HG02885 (cell line): ENCODE measurements at regions not wholly inside any gene's neighbourhood (a gene's known extent, or its start where the extent isn't known, plus 50 kb on each side); places are given as distances from the start of the nearest gene placed in this dataset.
"Not testable (repeated sequence)": the region's sequence is repeated elsewhere in the genome, so short reads cannot be mapped to it uniquely, and the experiment has no call there.

Source experiments
- ATAC-seq: cut with Tn5 transposase; IDR thresholded peaks from one replicate; pipeline ENCODE4 v1.9.1; 2021; ENCODE audit warnings: mild to moderate bottlenecking; ENCODE audit not compliant: unreplicated experiment, poor library complexity

GRCh38 chr20:50323777-50324775 is 133.4 kb downstream of the CEBPB start:
- ATAC-seq = no peak

- ATAC-seq = no peak
Measured at GRCh38 chr20:50325215-50325614, 134.6 kb downstream of the CEBPB start.

DNA sequence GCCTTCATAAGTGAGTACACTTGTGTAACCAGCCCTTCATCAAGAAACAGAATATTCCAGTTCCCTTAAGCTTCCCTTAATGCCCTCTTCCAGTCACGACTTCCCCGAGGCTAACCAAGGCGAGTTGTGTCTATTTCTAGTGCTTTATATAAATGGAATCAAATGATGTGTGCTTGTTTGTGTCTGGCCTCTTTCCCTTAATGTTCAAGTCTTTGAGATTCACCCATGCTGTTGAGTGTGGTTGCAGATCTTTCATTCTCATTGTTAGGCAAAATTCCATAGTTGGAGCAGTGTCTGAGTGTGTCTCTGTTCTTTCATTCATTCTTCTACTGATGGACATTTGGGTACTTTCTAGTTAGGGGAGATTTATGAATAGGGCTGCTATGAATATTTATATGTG is 135.0 kb downstream of the CEBPB start:
- ATAC-seq = no peak

DNA sequence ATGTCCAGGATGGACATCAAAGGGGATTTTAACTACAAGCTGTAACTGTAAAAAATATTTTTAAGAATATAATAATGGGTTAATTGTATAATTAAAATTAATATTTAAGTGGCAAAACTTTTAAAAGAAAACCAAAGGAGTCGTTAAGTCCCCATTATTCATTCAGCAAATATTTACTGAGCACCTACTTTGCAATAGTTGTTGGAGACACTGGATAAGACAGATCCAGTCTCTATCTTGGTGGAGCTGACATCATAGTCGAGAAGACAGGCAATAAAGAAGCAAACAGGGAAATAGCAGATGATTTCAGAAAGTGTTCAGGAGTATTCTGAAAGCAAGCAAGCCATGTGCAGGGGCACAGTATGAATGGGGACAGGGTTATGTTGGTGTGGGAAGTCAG is 137.0 kb downstream of the CEBPB start:
- ATAC-seq = no peak

GRCh38 chr20:50328222-50328979 is 137.8 kb downstream of the CEBPB start:
- ATAC-seq = no peak

GRCh38 chr20:50328996-50329898 is 138.6 kb downstream of the CEBPB start:
- ATAC-seq = no peak

GRCh38 chr20:50329981-50330503 is 139.4 kb downstream of the CEBPB start:
- ATAC-seq = no peak

- no peak for ATAC-seq
Measured at GRCh38 chr20:50330504-50331313, 140.1 kb downstream of the CEBPB start.

GRCh38 chr20:50331469-50332363 is 141.1 kb downstream of the CEBPB start:
- no peak for ATAC-seq

DNA sequence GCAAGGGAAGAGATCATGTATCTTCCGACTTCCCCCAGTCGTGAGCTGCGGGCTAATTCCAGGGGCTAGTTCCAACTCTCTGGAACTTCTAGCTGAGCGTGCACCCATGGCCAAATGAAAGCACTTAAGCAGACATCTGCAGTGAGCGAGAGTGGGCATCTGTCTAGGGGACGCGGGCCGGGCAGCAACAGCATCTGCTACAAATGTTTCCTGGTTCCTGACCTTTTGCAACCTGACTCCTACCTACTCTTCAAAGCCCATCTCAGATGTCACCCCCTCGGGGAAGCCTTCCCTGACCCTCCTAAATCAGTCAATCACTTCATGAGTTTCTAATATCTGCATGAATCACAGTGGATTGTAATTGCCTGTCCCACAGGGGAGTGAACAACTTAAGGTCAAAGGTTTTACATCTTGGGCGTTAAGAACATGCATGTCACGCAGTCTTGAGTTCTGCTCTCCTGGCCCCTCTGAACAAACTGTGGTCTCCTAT is 141.9 kb downstream of the CEBPB start:
- ATAC-seq = no peak

DNA sequence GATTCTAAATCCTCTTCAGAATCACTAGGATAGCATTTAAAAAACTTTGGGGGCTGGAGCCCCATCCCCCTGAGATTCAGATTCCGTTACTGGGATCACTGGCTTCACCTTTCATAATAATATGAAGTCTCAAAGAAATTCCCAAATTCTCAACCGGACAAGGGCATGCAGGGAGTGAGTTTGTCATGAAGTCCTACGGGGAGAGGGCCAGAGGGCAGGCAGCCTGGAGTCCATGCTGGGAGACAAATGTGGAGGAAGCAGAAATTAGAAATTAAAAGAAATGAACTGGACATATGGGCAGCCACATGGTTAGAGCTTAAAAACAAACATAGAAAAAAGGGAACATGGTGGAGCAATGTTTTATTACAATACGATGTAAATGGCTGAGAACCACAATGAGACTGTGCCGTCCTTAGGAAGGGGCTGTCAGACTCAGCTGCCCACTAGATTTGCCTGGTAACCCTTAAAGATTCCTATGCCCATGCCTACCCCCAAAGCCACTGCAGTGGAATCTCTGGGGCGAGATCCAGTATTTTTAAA is 142.6 kb downstream of the CEBPB start:
- ATAC-seq = no peak

GRCh38 chr20:50333812-50334211 is 143.2 kb downstream of the CEBPB start:
- ATAC-seq = no peak

DNA sequence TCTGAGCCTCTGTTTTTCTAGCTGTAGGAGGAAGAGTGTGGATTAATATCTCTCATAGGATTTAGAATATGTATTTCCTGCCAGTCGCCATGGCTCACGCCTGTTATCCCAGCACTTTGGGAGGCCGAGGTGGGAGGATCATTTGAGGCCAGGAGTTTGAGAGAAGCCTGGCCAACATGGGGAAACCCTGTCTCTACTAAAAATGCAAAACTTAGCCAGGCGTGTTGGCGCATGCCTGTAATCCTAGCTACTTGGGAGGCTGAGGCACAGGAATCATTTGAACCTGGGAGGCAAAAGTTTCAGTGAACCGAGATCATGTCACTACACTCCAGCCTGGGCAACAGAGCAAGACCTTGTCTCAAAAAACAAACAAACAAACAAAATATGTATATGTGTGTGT is 143.9 kb downstream of the CEBPB start:
- not testable (repeated sequence) for ATAC-seq

DNA sequence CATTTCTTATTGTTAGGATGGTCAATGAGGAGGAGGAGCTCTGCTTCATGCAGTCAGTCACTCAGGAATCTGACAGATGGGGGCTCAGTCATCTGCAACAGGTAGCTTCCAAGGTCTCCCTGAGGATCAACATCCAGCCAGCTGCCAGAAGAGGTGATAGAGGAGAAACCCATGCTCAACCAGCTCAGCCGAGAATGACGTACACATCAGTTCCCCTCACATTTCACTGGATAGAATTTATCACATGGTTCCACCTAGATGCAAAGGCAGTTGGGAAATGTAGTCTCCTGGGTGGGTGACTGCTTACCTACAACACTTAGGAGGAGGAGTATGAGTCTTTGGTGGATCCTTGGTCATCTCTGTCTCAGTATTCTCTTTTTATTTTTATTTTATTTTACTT is 144.5 kb downstream of the CEBPB start:
- peak; percentile 49 for ATAC-seq

DNA sequence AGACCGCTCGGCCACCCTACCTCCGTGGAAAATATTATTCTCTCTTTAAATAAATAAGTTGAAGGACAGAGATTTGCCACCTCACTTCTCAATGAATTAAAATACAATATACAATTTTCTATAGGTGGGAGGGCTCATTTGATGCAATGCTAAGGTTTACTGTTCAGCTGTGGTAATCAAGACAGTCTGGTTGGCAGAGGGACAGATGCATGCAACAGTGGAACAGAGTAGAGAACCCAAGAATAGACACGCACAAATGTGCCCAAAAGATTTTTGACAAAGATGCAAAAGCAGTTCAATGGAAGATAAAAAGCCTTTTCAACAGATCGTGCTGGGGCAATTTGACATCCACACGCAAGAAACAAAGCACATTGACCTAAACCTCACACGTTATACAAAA is 145.2 kb downstream of the CEBPB start:
- no peak for ATAC-seq

DNA sequence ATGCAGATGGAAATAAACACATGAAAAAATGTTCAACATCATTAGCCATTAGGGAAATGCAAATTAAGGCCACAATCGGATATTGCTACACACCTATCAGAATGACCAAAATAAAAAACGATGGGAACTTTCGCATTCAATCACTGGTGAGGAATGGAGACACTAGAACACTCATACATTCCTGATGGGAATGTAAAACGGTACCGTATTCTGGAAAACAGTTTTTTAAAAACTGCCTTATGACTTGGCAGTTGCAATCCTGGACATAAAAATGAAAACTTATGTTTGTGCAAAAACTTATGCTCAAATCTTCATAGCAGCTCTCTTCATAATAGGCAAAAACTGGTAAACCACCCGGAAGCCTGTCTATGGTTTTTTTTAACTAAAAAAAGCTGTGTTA is 146.0 kb downstream of the CEBPB start:
- ATAC-seq = no peak

GRCh38 chr20:50337521-50338466 is 147.2 kb downstream of the CEBPB start:
- ATAC-seq = no peak
